ENCODE measurements at regions not wholly inside any gene's neighbourhood (a gene's known extent, or its start where the extent isn't known, plus 50 kb on each side); places are given as distances from the start of the nearest gene placed in this dataset.

DNA sequence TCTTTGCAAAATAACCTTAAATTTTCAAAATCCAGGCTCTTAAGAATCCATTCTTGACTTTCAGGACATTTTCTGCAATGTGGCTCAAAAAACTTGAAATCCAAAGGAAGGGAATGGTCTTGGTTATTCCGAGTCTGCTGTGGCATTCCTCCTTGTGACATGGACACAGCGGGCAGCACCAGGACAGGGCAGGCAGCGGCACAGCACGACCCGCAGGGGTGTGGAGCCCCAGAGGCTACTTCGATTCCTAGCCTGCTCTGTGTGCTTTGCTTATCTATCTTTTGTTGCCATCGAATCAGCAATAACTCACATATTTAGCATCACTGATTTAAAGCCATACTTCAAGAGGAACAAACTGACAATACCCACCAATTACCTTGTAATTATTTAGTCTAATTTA is 420.2 kb upstream of the IRX1 start (continued):
- TF ChIP-seq, protein P1, sequence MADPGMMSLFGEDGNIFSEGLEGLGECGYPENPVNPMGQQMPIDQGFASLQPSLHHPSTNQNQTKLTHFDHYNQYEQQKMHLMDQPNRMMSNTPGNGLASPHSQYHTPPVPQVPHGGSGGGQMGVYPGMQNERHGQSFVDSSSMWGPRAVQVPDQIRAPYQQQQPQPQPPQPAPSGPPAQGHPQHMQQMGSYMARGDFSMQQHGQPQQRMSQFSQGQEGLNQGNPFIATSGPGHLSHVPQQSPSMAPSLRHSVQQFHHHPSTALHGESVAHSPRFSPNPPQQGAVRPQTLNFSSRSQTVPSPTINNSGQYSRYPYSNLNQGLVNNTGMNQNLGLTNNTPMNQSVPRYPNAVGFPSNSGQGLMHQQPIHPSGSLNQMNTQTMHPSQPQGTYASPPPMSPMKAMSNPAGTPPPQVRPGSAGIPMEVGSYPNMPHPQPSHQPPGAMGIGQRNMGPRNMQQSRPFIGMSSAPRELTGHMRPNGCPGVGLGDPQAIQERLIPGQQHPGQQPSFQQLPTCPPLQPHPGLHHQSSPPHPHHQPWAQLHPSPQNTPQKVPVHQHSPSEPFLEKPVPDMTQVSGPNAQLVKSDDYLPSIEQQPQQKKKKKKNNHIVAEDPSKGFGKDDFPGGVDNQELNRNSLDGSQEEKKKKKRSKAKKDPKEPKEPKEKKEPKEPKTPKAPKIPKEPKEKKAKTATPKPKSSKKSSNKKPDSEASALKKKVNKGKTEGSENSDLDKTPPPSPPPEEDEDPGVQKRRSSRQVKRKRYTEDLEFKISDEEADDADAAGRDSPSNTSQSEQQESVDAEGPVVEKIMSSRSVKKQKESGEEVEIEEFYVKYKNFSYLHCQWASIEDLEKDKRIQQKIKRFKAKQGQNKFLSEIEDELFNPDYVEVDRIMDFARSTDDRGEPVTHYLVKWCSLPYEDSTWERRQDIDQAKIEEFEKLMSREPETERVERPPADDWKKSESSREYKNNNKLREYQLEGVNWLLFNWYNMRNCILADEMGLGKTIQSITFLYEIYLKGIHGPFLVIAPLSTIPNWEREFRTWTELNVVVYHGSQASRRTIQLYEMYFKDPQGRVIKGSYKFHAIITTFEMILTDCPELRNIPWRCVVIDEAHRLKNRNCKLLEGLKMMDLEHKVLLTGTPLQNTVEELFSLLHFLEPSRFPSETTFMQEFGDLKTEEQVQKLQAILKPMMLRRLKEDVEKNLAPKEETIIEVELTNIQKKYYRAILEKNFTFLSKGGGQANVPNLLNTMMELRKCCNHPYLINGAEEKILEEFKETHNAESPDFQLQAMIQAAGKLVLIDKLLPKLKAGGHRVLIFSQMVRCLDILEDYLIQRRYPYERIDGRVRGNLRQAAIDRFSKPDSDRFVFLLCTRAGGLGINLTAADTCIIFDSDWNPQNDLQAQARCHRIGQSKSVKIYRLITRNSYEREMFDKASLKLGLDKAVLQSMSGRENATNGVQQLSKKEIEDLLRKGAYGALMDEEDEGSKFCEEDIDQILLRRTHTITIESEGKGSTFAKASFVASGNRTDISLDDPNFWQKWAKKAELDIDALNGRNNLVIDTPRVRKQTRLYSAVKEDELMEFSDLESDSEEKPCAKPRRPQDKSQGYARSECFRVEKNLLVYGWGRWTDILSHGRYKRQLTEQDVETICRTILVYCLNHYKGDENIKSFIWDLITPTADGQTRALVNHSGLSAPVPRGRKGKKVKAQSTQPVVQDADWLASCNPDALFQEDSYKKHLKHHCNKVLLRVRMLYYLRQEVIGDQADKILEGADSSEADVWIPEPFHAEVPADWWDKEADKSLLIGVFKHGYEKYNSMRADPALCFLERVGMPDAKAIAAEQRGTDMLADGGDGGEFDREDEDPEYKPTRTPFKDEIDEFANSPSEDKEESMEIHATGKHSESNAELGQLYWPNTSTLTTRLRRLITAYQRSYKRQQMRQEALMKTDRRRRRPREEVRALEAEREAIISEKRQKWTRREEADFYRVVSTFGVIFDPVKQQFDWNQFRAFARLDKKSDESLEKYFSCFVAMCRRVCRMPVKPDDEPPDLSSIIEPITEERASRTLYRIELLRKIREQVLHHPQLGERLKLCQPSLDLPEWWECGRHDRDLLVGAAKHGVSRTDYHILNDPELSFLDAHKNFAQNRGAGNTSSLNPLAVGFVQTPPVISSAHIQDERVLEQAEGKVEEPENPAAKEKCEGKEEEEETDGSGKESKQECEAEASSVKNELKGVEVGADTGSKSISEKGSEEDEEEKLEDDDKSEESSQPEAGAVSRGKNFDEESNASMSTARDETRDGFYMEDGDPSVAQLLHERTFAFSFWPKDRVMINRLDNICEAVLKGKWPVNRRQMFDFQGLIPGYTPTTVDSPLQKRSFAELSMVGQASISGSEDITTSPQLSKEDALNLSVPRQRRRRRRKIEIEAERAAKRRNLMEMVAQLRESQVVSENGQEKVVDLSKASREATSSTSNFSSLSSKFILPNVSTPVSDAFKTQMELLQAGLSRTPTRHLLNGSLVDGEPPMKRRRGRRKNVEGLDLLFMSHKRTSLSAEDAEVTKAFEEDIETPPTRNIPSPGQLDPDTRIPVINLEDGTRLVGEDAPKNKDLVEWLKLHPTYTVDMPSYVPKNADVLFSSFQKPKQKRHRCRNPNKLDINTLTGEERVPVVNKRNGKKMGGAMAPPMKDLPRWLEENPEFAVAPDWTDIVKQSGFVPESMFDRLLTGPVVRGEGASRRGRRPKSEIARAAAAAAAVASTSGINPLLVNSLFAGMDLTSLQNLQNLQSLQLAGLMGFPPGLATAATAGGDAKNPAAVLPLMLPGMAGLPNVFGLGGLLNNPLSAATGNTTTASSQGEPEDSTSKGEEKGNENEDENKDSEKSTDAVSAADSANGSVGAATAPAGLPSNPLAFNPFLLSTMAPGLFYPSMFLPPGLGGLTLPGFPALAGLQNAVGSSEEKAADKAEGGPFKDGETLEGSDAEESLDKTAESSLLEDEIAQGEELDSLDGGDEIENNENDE (IDR thresholded peaks at IDR 0.05; ENCODE audit: insufficient replicate concordance, low read length): no peak
- no peak for TF ChIP-seq RFX5 (IDR thresholded peaks at IDR 0.05; ENCODE audit: borderline replicate concordance, low read depth, low read length)
- TF ChIP-seq TAF7 (optimal IDR thresholded peaks at IDR 0.05; ENCODE audit: borderline replicate concordance, low read depth, low read length): no peak
- no peak for TF ChIP-seq TEAD4 (IDR thresholded peaks at IDR 0.05; ENCODE audit: low read depth, low read length)
- TF ChIP-seq GTF2F1 (IDR thresholded peaks at IDR 0.05; ENCODE audit: borderline replicate concordance, low read depth, low read length): no peak
- TF ChIP-seq, protein P2, sequence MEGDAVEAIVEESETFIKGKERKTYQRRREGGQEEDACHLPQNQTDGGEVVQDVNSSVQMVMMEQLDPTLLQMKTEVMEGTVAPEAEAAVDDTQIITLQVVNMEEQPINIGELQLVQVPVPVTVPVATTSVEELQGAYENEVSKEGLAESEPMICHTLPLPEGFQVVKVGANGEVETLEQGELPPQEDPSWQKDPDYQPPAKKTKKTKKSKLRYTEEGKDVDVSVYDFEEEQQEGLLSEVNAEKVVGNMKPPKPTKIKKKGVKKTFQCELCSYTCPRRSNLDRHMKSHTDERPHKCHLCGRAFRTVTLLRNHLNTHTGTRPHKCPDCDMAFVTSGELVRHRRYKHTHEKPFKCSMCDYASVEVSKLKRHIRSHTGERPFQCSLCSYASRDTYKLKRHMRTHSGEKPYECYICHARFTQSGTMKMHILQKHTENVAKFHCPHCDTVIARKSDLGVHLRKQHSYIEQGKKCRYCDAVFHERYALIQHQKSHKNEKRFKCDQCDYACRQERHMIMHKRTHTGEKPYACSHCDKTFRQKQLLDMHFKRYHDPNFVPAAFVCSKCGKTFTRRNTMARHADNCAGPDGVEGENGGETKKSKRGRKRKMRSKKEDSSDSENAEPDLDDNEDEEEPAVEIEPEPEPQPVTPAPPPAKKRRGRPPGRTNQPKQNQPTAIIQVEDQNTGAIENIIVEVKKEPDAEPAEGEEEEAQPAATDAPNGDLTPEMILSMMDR (IDR thresholded peaks at IDR 0.05; ENCODE audit: control extremely low read depth in 1 of 3, insufficient read depth in 1 of 3, low read depth in 1 of 3, low read length in 3 of 3): no peak
- TF ChIP-seq CTBP2 (IDR thresholded peaks at IDR 0.05; ENCODE audit: borderline replicate concordance, insufficient read depth, insufficient read length, low read length): no peak
- no peak for TF ChIP-seq CREB1 (IDR thresholded peaks at IDR 0.05)
- no peak for TF ChIP-seq ZNF274 (IDR thresholded peaks at IDR 0.05; ENCODE audit: borderline replicate concordance, extremely low read depth, low read length)
